ENCODE measurements at regions not wholly inside any gene's neighbourhood (a gene's known extent, or its start where the extent isn't known, plus 50 kb on each side); places are given as distances from the start of the nearest gene placed in this dataset.

DNA sequence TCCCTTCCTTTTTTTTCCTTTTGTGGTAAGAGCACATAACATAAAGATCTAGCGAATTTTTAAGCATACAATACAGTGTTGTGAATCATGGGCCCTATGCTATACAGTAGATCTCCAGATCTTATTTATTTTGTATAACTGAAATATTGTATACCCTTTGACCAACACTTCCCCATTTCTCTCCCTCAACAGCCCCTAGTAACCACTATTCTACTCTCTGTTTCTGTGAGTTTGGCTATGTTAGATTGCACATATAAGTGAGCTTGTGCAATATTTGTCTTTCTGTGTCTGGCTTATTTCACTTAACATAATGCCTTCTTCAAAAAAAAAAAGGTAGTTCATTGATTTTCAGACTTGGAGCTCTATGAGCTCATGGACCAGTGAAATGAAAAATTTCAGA lies 180.5 kb downstream of the C11orf91 start:
- no peak overlapping the region for H2AFZ ChIP-seq (ENCODE audit: low read length)
- DNase-seq (ENCODE audit: low spot score) = no peak
- H3K36me3 ChIP-seq (replicated peaks in 1 of 2; ENCODE audit: control insufficient read depth in 2 of 2, insufficient read depth in 2 of 2, low read length in 2 of 2) = no peaks in the 10 kb centered on the region
- H3K27ac ChIP-seq (replicated peaks; ENCODE audit: low read length) = no peak overlapping the region
- H3K4ac ChIP-seq (ENCODE audit: low read length) = no peak overlapping the region
- no peak overlapping the region for H3K9ac ChIP-seq (ENCODE audit: low read depth, low read length, poor library complexity)
- no peak overlapping the region for H2AK5ac ChIP-seq (ENCODE audit: low read depth, low read length)
- no peaks in the 10 kb centered on the region for H3K27me3 ChIP-seq (ENCODE audit: control insufficient read depth in 3 of 3, insufficient read depth in 3 of 3, low read depth in 1 of 3, low read length in 3 of 3)
- no peaks in the 10 kb centered on the region for H3K79me1 ChIP-seq (ENCODE audit: low read depth, low read length)
- H4K8ac ChIP-seq (ENCODE audit: low read depth, low read length) = no peak overlapping the region
- no peak overlapping the region for H3K23ac ChIP-seq (ENCODE audit: low read depth, low read length, poor library complexity)
- no peak overlapping the region for H2BK15ac ChIP-seq (ENCODE audit: low read length)
- no peak overlapping the region for H3K4me2 ChIP-seq (ENCODE audit: insufficient read depth, low read length, poor library complexity, severe bottlenecking)
- H2BK120ac ChIP-seq (ENCODE audit: low read depth, low read length) = no peak overlapping the region
- WGBS, 2 donors (ENCODE audit: extremely low coverage in 2 of 2, insufficient read length in 2 of 2, insufficient replicate concordance in 1 of 2) = no CpG with 5 or more reads among the region's 1 CpG
- no peak overlapping the region for H2BK12ac ChIP-seq (ENCODE audit: low read length)
- no peak overlapping the region for H3K4me3 ChIP-seq (ENCODE audit: low read length in 2 of 2)
- H3K4me1 ChIP-seq (ENCODE audit: control insufficient read depth in 2 of 2, insufficient read depth in 1 of 2, low read depth in 1 of 2, low read length in 2 of 2) = no peaks in the 10 kb centered on the region
- no peaks in the 10 kb centered on the region for H3K9me3 ChIP-seq (replicated peaks in 1 of 2; ENCODE audit: control insufficient read depth in 2 of 2, insufficient read depth in 1 of 2, low read depth in 1 of 2, low read length in 2 of 2)
- no peak overlapping the region for H4K91ac ChIP-seq (ENCODE audit: low read depth, low read length, poor library complexity)
- H2BK5ac ChIP-seq (ENCODE audit: low read length) = no peak overlapping the region
- H3K14ac ChIP-seq (ENCODE audit: low read length) = no peak overlapping the region
- H3K18ac ChIP-seq (ENCODE audit: low read length) = no peak overlapping the region

GRCh38 chr11:33515347-33515746 lies 185.3 kb downstream of the C11orf91 start:
- no peak overlapping the region for H3K4me3 ChIP-seq (ENCODE audit: low read length in 2 of 2)
- H2AK5ac ChIP-seq (ENCODE audit: low read depth, low read length) = no peak overlapping the region
- H3K9ac ChIP-seq (ENCODE audit: low read depth, low read length, poor library complexity) = no peak overlapping the region
- no peaks in the 10 kb centered on the region for H3K9me3 ChIP-seq (replicated peaks in 1 of 2; ENCODE audit: control insufficient read depth in 2 of 2, insufficient read depth in 1 of 2, low read depth in 1 of 2, low read length in 2 of 2)
- no peak overlapping the region for H2BK120ac ChIP-seq (ENCODE audit: low read depth, low read length)
- no peak overlapping the region for H2AFZ ChIP-seq (ENCODE audit: low read length)
- no peaks in the 10 kb centered on the region for H3K4me1 ChIP-seq (ENCODE audit: control insufficient read depth in 2 of 2, insufficient read depth in 1 of 2, low read depth in 1 of 2, low read length in 2 of 2)
- no peak overlapping the region for H3K14ac ChIP-seq (ENCODE audit: low read length)
- no peak overlapping the region for H4K91ac ChIP-seq (ENCODE audit: low read depth, low read length, poor library complexity)
- no peak overlapping the region for H3K18ac ChIP-seq (ENCODE audit: low read length)
- H2BK5ac ChIP-seq (ENCODE audit: low read length) = no peak overlapping the region
- H2BK12ac ChIP-seq (ENCODE audit: low read length) = no peak overlapping the region
- H3K79me1 ChIP-seq (ENCODE audit: low read depth, low read length) = no peaks in the 10 kb centered on the region
- no peaks in the 10 kb centered on the region for H3K27me3 ChIP-seq (ENCODE audit: control insufficient read depth in 3 of 3, insufficient read depth in 3 of 3, low read depth in 1 of 3, low read length in 3 of 3)
- DNase-seq (ENCODE audit: low spot score) = no peak
- no peak overlapping the region for H3K27ac ChIP-seq (replicated peaks; ENCODE audit: low read length)
- no peaks in the 10 kb centered on the region for H3K36me3 ChIP-seq (replicated peaks in 1 of 2; ENCODE audit: control insufficient read depth in 2 of 2, insufficient read depth in 2 of 2, low read length in 2 of 2)
- no peak overlapping the region for H4K8ac ChIP-seq (ENCODE audit: low read depth, low read length)
- no peak overlapping the region for H3K23ac ChIP-seq (ENCODE audit: low read depth, low read length, poor library complexity)
- no peak overlapping the region for H3K4ac ChIP-seq (ENCODE audit: low read length)
- no CpG with 5 or more reads among the region's 5 CpGs for WGBS, 2 donors (ENCODE audit: extremely low coverage in 2 of 2, insufficient read length in 2 of 2, insufficient replicate concordance in 1 of 2)
- no peak overlapping the region for H3K4me2 ChIP-seq (ENCODE audit: insufficient read depth, low read length, poor library complexity, severe bottlenecking)
- H2BK15ac ChIP-seq (ENCODE audit: low read length) = no peak overlapping the region

- Histone ChIP-seq H3K23ac (ENCODE audit: low read depth, low read length, poor library complexity) (no peak overlapping the region), H4K91ac (ENCODE audit: low read depth, low read length, poor library complexity) (no peak overlapping the region), H3K14ac (ENCODE audit: low read length) (no peak overlapping the region), H3K9ac (ENCODE audit: low read depth, low read length, poor library complexity) (no peak overlapping the region), H3K4me3 (ENCODE audit: low read length in 2 of 2) (no peak overlapping the region), H2BK12ac (ENCODE audit: low read length) (no peak overlapping the region), H3K79me1 (ENCODE audit: low read depth, low read length) (no peaks in the 10 kb centered on the region), H2BK120ac (ENCODE audit: low read depth, low read length) (no peak overlapping the region), H2AFZ (ENCODE audit: low read length) (no peak overlapping the region), H2BK15ac (ENCODE audit: low read length) (no peak overlapping the region), H3K4ac (ENCODE audit: low read length) (no peak overlapping the region), H2AK5ac (ENCODE audit: low read depth, low read length) (no peak overlapping the region), H3K18ac (ENCODE audit: low read length) (no peak overlapping the region), H2BK5ac (ENCODE audit: low read length) (no peak overlapping the region), H3K4me1 (ENCODE audit: control insufficient read depth in 2 of 2, insufficient read depth in 1 of 2, low read depth in 1 of 2, low read length in 2 of 2) (no peaks in the 10 kb centered on the region), H3K4me2 (ENCODE audit: insufficient read depth, low read length, poor library complexity, severe bottlenecking) (no peak overlapping the region), H4K8ac (ENCODE audit: low read depth, low read length) (no peak overlapping the region), H3K27ac (replicated peaks; ENCODE audit: low read length) (no peak overlapping the region), H3K27me3 (ENCODE audit: control insufficient read depth in 3 of 3, insufficient read depth in 3 of 3, low read depth in 1 of 3, low read length in 3 of 3) (no peaks in the 10 kb centered on the region), H3K9me3 (replicated peaks in 1 of 2; ENCODE audit: control insufficient read depth in 2 of 2, insufficient read depth in 1 of 2, low read depth in 1 of 2, low read length in 2 of 2) (no peaks in the 10 kb centered on the region), H3K36me3 (replicated peaks in 1 of 2; ENCODE audit: control insufficient read depth in 2 of 2, insufficient read depth in 2 of 2, low read length in 2 of 2) (no peaks in the 10 kb centered on the region)
- no CpG with 5 or more reads among the region's 6 CpGs for WGBS, 2 donors (ENCODE audit: extremely low coverage in 2 of 2, insufficient read length in 2 of 2, insufficient replicate concordance in 1 of 2)
- no peak for DNase-seq (ENCODE audit: low spot score)
Observed at GRCh38 chr11:33514079-33514925, 186.3 kb downstream of the C11orf91 start.

GRCh38 chr11:33509632-33510031 lies 191.0 kb downstream of the C11orf91 start:
- Histone ChIP-seq H4K8ac (ENCODE audit: low read depth, low read length) (no peak overlapping the region), H2AFZ (ENCODE audit: low read length) (no peak overlapping the region), H3K14ac (ENCODE audit: low read length) (no peak overlapping the region), H3K4me2 (ENCODE audit: insufficient read depth, low read length, poor library complexity, severe bottlenecking) (no peak overlapping the region), H2BK15ac (ENCODE audit: low read length) (no peak overlapping the region), H3K36me3 (replicated peaks in 1 of 2; ENCODE audit: control insufficient read depth in 2 of 2, insufficient read depth in 2 of 2, low read length in 2 of 2) (no peaks in the 10 kb centered on the region), H2BK12ac (ENCODE audit: low read length) (no peak overlapping the region), H3K79me1 (ENCODE audit: low read depth, low read length) (no peaks in the 10 kb centered on the region), H3K4me3 (ENCODE audit: low read length in 2 of 2) (no peak overlapping the region), H2BK5ac (ENCODE audit: low read length) (no peak overlapping the region), H3K27me3 (ENCODE audit: control insufficient read depth in 3 of 3, insufficient read depth in 3 of 3, low read depth in 1 of 3, low read length in 3 of 3) (no peaks in the 10 kb centered on the region), H4K91ac (ENCODE audit: low read depth, low read length, poor library complexity) (no peak overlapping the region), H2AK5ac (ENCODE audit: low read depth, low read length) (no peak overlapping the region), H3K4ac (ENCODE audit: low read length) (no peak overlapping the region), H2BK120ac (ENCODE audit: low read depth, low read length) (no peak overlapping the region), H3K27ac (replicated peaks; ENCODE audit: low read length) (no peak overlapping the region), H3K4me1 (ENCODE audit: control insufficient read depth in 2 of 2, insufficient read depth in 1 of 2, low read depth in 1 of 2, low read length in 2 of 2) (no peaks in the 10 kb centered on the region), H3K23ac (ENCODE audit: low read depth, low read length, poor library complexity) (no peak overlapping the region), H3K18ac (ENCODE audit: low read length) (no peak overlapping the region), H3K9ac (ENCODE audit: low read depth, low read length, poor library complexity) (no peak overlapping the region), H3K9me3 (replicated peaks in 1 of 2; ENCODE audit: control insufficient read depth in 2 of 2, insufficient read depth in 1 of 2, low read depth in 1 of 2, low read length in 2 of 2) (no peaks in the 10 kb centered on the region)
- no peak for DNase-seq (ENCODE audit: low spot score)
- no CpG with 5 or more reads among the region's 3 CpGs for WGBS, 2 donors (ENCODE audit: extremely low coverage in 2 of 2, insufficient read length in 2 of 2, insufficient replicate concordance in 1 of 2)
